Fibroblast of skin of left biceps (primary cell): ENCODE measurements at regions not wholly inside any gene's neighbourhood (a gene's known extent, or its start where the extent isn't known, plus 50 kb on each side); places are given as distances from the start of the nearest gene placed in this dataset.

Experiments
- DNase-seq, 2 experiments: peaks; one replicate each; pipeline ENCODE4 v3.0.0-alpha.2; 2013; ENCODE audit warnings: low read depth in 2 of 2

- DNase-seq: no peak
Observed at GRCh38 chr13:58048670-58049069, 417.1 kb downstream of the PCDH17 start.

- DNase-seq: no peak
Observed at GRCh38 chr13:58051396-58051795, 419.9 kb downstream of the PCDH17 start.

GRCh38 chr13:58051807-58052375 is 420.3 kb downstream of the PCDH17 start:
- no peak for DNase-seq

GRCh38 chr13:58056426-58056825 is 424.9 kb downstream of the PCDH17 start:
- no peak for DNase-seq

GRCh38 chr13:58059624-58060023 is 428.1 kb downstream of the PCDH17 start:
- no peak for DNase-seq

GRCh38 chr13:58080806-58081205 is 449.3 kb downstream of the PCDH17 start:
- DNase-seq: no peak

GRCh38 chr13:58081301-58081820 is 449.8 kb downstream of the PCDH17 start:
- no peak for DNase-seq

- no peak for DNase-seq
Observed at GRCh38 chr13:58083064-58083463, 451.5 kb downstream of the PCDH17 start.

GRCh38 chr13:58085274-58085673 is 453.7 kb downstream of the PCDH17 start:
- DNase-seq: no peak

- DNase-seq: no peak
Observed at GRCh38 chr13:58085819-58086218, 454.3 kb downstream of the PCDH17 start.

GRCh38 chr13:58087566-58087965 is 456.0 kb downstream of the PCDH17 start:
- no peak for DNase-seq

- no peak for DNase-seq
Observed at GRCh38 chr13:58093394-58093793, 461.9 kb downstream of the PCDH17 start.

GRCh38 chr13:58097831-58098230 is 466.3 kb downstream of the PCDH17 start:
- DNase-seq: no peak

GRCh38 chr13:58119351-58119750 is 487.8 kb downstream of the PCDH17 start:
- DNase-seq: no peak

- DNase-seq: no peak
Observed at GRCh38 chr13:58119804-58120203, 488.3 kb downstream of the PCDH17 start.

GRCh38 chr13:58126496-58126895 is 495.0 kb downstream of the PCDH17 start:
- no peak for DNase-seq

- DNase-seq: no peak
Observed at GRCh38 chr13:58134012-58134411, 502.5 kb downstream of the PCDH17 start.

- DNase-seq: no peak
Observed at GRCh38 chr13:58134525-58134924, 503.0 kb downstream of the PCDH17 start.

GRCh38 chr13:58142952-58143351 is 511.4 kb downstream of the PCDH17 start:
- no peak for DNase-seq

- DNase-seq: no peak
Observed at GRCh38 chr13:58144616-58145015, 513.1 kb downstream of the PCDH17 start.

GRCh38 chr13:58151452-58151851 is 519.9 kb downstream of the PCDH17 start:
- DNase-seq: no peak

GRCh38 chr13:58160980-58161379 is 529.4 kb downstream of the PCDH17 start:
- DNase-seq: no peak

- DNase-seq: no peak
Observed at GRCh38 chr13:58165617-58166016, 534.1 kb downstream of the PCDH17 start.

- no peak for DNase-seq
Observed at GRCh38 chr13:58181111-58181510, 549.6 kb downstream of the PCDH17 start.
